ENCODE measurements at regions not wholly inside any gene's neighbourhood (a gene's known extent, or its start where the extent isn't known, plus 50 kb on each side); places are given as distances from the start of the nearest gene placed in this dataset.

GRCh38 chr6:166005401-166005943, 162.2 kb downstream of the TBXT start:
- peak overlapping the region; percentile 86 for H2AFZ ChIP-seq (ENCODE audit: low read depth, low read length)
- Mint-ChIP-seq H3K27ac (ENCODE audit: unreplicated experiment) (no peak overlapping the region), H3K4me1 (ENCODE audit: low read depth, unreplicated experiment) (peaks cover 28% of the 10 kb centered on the region)

GRCh38 chr6:166004876-166005275, 162.8 kb downstream of the TBXT start:
- Mint-ChIP-seq H3K4me3 (ENCODE audit: unreplicated experiment) (no peak overlapping the region), H3K4me1 (ENCODE audit: low read depth, unreplicated experiment) (peaks cover 24% of the 10 kb centered on the region), H3K36me3 (ENCODE audit: low read depth, unreplicated experiment) (no peaks in the 10 kb centered on the region), H3K27ac (ENCODE audit: unreplicated experiment) (peak overlapping the region; percentile 34), H3K9me3 (ENCODE audit: unreplicated experiment) (peaks cover 10% of the 10 kb centered on the region), H3K27me3 (ENCODE audit: low read depth, unreplicated experiment) (peaks cover 42% of the 10 kb centered on the region)
- Histone ChIP-seq H3K9ac (ENCODE audit: low read length) (peak overlapping the region; percentile 86), H3K27me3 (ENCODE audit: insufficient read depth, low read length) (no peaks in the 10 kb centered on the region), H3K9me3 (ENCODE audit: insufficient read depth, low read depth, low read length) (no peaks in the 10 kb centered on the region), H3K36me3 (ENCODE audit: insufficient read depth, low read length) (no peaks in the 10 kb centered on the region), H3K27ac (ENCODE audit: low read depth, low read length) (peak overlapping the region; percentile 81), H2AFZ (ENCODE audit: low read depth, low read length) (peak overlapping the region; percentile 86), H3K4me3 (ENCODE audit: insufficient read depth, low read depth, low read length) (no peak overlapping the region), H4K20me1 (ENCODE audit: insufficient read depth, low read length) (no peaks in the 10 kb centered on the region), H3K79me2 (ENCODE audit: insufficient read depth, low read length) (no peaks in the 10 kb centered on the region), H3K4me1 (ENCODE audit: insufficient read depth, low read length) (peaks cover 31% of the 10 kb centered on the region), H3K4me2 (ENCODE audit: low read length) (peak overlapping the region; percentile 98)
- TF ChIP-seq EZH2 (IDR thresholded peaks at IDR 0.05; ENCODE audit: insufficient read depth, low read length) (no peak), CTCF (IDR thresholded peaks at IDR 0.05; ENCODE audit: insufficient read depth, low read depth, low read length) (no peak)
- DNase-seq (ENCODE audit: low read depth) (no peak), FAIRE-seq (no peak)

More at GRCh38 chr6:166005401-166005943, 162.2 kb downstream of the TBXT start:
- H3K27ac ChIP-seq (ENCODE audit: low read depth, low read length), result peak overlapping the region; percentile 81
- H3K27me3 Mint-ChIP-seq (ENCODE audit: low read depth, unreplicated experiment), result peaks cover 47% of the 10 kb centered on the region
- TF ChIP-seq EZH2 (IDR thresholded peaks at IDR 0.05; ENCODE audit: insufficient read depth, low read length), result no peak
- TF ChIP-seq CTCF (IDR thresholded peaks at IDR 0.05; ENCODE audit: insufficient read depth, low read depth, low read length), result no peak
- peak; percentile 73 for DNase-seq (ENCODE audit: low read depth)
- peak overlapping the region; percentile 86 for H3K9ac ChIP-seq (ENCODE audit: low read length)
- no peaks in the 10 kb centered on the region for H3K9me3 ChIP-seq (ENCODE audit: insufficient read depth, low read depth, low read length)
- no peaks in the 10 kb centered on the region for H3K27me3 ChIP-seq (ENCODE audit: insufficient read depth, low read length)
- FAIRE-seq, result no peak
- no peaks in the 10 kb centered on the region for H4K20me1 ChIP-seq (ENCODE audit: insufficient read depth, low read length)
- H3K4me2 ChIP-seq (ENCODE audit: low read length), result peak overlapping the region; percentile 98
- no peaks in the 10 kb centered on the region for H3K79me2 ChIP-seq (ENCODE audit: insufficient read depth, low read length)
- H3K36me3 ChIP-seq (ENCODE audit: insufficient read depth, low read length), result no peaks in the 10 kb centered on the region
- no peaks in the 10 kb centered on the region for H3K36me3 Mint-ChIP-seq (ENCODE audit: low read depth, unreplicated experiment)
- H3K9me3 Mint-ChIP-seq (ENCODE audit: unreplicated experiment), result peaks cover 10% of the 10 kb centered on the region
- no peak overlapping the region for H3K4me3 Mint-ChIP-seq (ENCODE audit: unreplicated experiment)
- peaks cover 31% of the 10 kb centered on the region for H3K4me1 ChIP-seq (ENCODE audit: insufficient read depth, low read length)
- peak overlapping the region; percentile 38 for H3K4me3 ChIP-seq (ENCODE audit: insufficient read depth, low read depth, low read length)

- Mint-ChIP-seq H3K9me3 (ENCODE audit: unreplicated experiment) (peaks cover 10% of the 10 kb centered on the region), H3K4me3 (ENCODE audit: unreplicated experiment) (no peak overlapping the region), H3K27ac (ENCODE audit: unreplicated experiment) (peak overlapping the region; percentile 34), H3K27me3 (ENCODE audit: low read depth, unreplicated experiment) (peaks cover 41% of the 10 kb centered on the region), H3K4me1 (ENCODE audit: low read depth, unreplicated experiment) (peaks cover 22% of the 10 kb centered on the region), H3K36me3 (ENCODE audit: low read depth, unreplicated experiment) (no peaks in the 10 kb centered on the region)
- H3K9me3 ChIP-seq (ENCODE audit: insufficient read depth, low read depth, low read length), result no peaks in the 10 kb centered on the region
- H3K79me2 ChIP-seq (ENCODE audit: insufficient read depth, low read length), result no peaks in the 10 kb centered on the region
- no peak overlapping the region for H3K4me3 ChIP-seq (ENCODE audit: insufficient read depth, low read depth, low read length)
- no peak overlapping the region for H3K9ac ChIP-seq (ENCODE audit: low read length)
- H3K27me3 ChIP-seq (ENCODE audit: insufficient read depth, low read length), result no peaks in the 10 kb centered on the region
- no peak for TF ChIP-seq CTCF (IDR thresholded peaks at IDR 0.05; ENCODE audit: insufficient read depth, low read depth, low read length)
- TF ChIP-seq EZH2 (IDR thresholded peaks at IDR 0.05; ENCODE audit: insufficient read depth, low read length), result no peak
- no peak overlapping the region for H2AFZ ChIP-seq (ENCODE audit: low read depth, low read length)
- no peak overlapping the region for H3K4me2 ChIP-seq (ENCODE audit: low read length)
- H3K4me1 ChIP-seq (ENCODE audit: insufficient read depth, low read length), result peaks cover 31% of the 10 kb centered on the region
- no peaks in the 10 kb centered on the region for H4K20me1 ChIP-seq (ENCODE audit: insufficient read depth, low read length)
- FAIRE-seq, result no peak
- no peak overlapping the region for H3K27ac ChIP-seq (ENCODE audit: low read depth, low read length)
- DNase-seq (ENCODE audit: low read depth), result no peak
- no peaks in the 10 kb centered on the region for H3K36me3 ChIP-seq (ENCODE audit: insufficient read depth, low read length)
These were observed 163.2 kb downstream of the TBXT start for GRCh38 chr6:166004471-166004870.
